B cell (primary cell): ENCODE measurements at regions not wholly inside any gene's neighbourhood (a gene's known extent, or its start where the extent isn't known, plus 50 kb on each side); places are given as distances from the start of the nearest gene placed in this dataset.

ENCODE experiments used
- ATAC-seq: fragments of 200-7000 bp; cut with Tn5 transposase; one replicate; pipeline ENCODE4 v1.10.0; 2021; ENCODE audit warnings: low read depth, mild to moderate bottlenecking, moderate number of reproducible peaks, moderate library complexity
- CTCF ChIA-PET: fragments of 350-600 bp; sonication (Branson Sonifier 250); formaldehyde crosslinking; loops from one replicate; lab custom pipeline; 2021; ENCODE audit warnings: antibody characterized with exemption, inconsistent platforms; lab: Charles Lee
- POLR2A ChIA-PET: fragments of 350-600 bp; sonication (Branson Sonifier 250); formaldehyde crosslinking; loops from one replicate; lab custom pipeline; 2021; ENCODE audit warnings: antibody characterized with exemption; lab: Charles Lee
- DNase-seq: peaks from one replicate; pipeline ENCODE4 v3.0.0; 2013
- H2AFZ ChIP-seq: 2 replicates; pipeline ENCODE4 v1.6.1; 2012; ENCODE audit warnings: mild to moderate bottlenecking, low read depth, low read length; ENCODE audit not compliant: insufficient read depth, poor library complexity, severe bottlenecking
- H3K27ac ChIP-seq, 2 donors: 1 replicate in 1 of 2; 2 replicates in 1 of 2; pipeline ENCODE4 v1.5.1; 2012 to 2013; ENCODE audit warnings: low read length in 2 of 2, mild to moderate bottlenecking in 2 of 2, moderate library complexity in 1 of 2
- H3K27me3 ChIP-seq, 4 experiments: fragments of 200-600 bp in 1 of 4; sonication (generic) in 1 of 4; replicated peaks in 1 of 4; 1 replicate in 2 of 4; 2 replicates in 2 of 4; pipeline versions ENCODE4 v1.6.1 to v1.7.0; 2013 to 2016; ENCODE audit warnings: low read length in 3 of 4, mild to moderate bottlenecking in 2 of 4, mixed read lengths in 1 of 4, moderate library complexity in 1 of 4; ENCODE audit not compliant: insufficient read depth in 4 of 4, control insufficient read depth in 3 of 4; ENCODE audit errors: control extremely low read depth in 1 of 4
- H3K36me3 ChIP-seq, 2 experiments: replicated peaks in 1 of 2; 1 replicate in 1 of 2; 2 replicates in 1 of 2; pipeline versions ENCODE4 v1.6.1 to v1.7.1; 2013; ENCODE audit warnings: low read length in 1 of 2; ENCODE audit not compliant: insufficient read depth in 2 of 2, control insufficient read depth in 1 of 2; ENCODE audit errors: control extremely low read depth in 1 of 2, extremely low read depth in 1 of 2
- H3K4me1 ChIP-seq, 2 donors: fragments of 200-600 bp in 1 of 2; sonication (generic) in 1 of 2; 1 replicate in 1 of 2; 2 replicates in 1 of 2; pipeline versions ENCODE4 v1.5.1 to v1.6.1; 2013 to 2017; ENCODE audit warnings: low read length in 2 of 2; ENCODE audit not compliant: control insufficient read depth in 2 of 2, insufficient read depth in 2 of 2
- H3K4me2 ChIP-seq: replicated peaks from 2 replicates; pipeline ENCODE3; 2012; ENCODE audit warnings: mild to moderate bottlenecking, low read depth, low read length; ENCODE audit not compliant: poor library complexity, severe bottlenecking
- H3K4me3 ChIP-seq, 5 experiments: fragments of 200-600 bp in 1 of 5; sonication (generic) in 1 of 5; 1 replicate in 3 of 5; 2 replicates in 2 of 5; pipeline versions ENCODE4 v1.5.1 to v1.7.0; 2011 to 2016; ENCODE audit warnings: low read length in 4 of 5, mild to moderate bottlenecking in 4 of 5, low read depth in 2 of 5, control low read depth in 1 of 5, moderate library complexity in 1 of 5; ENCODE audit not compliant: insufficient read depth in 1 of 5; ENCODE audit errors: control extremely low read depth in 1 of 5, extremely low read depth in 1 of 5
- H3K79me2 ChIP-seq: fragments of 200-600 bp; sonication (generic); one replicate; pipeline ENCODE4 v1.6.0; 2016; ENCODE audit warnings: low read length; ENCODE audit not compliant: control insufficient read depth, insufficient read depth
- H3K9ac ChIP-seq: fragments of 200-600 bp; sonication (generic); 2 replicates; pipeline ENCODE4 v1.6.1; 2017; ENCODE audit warnings: mild to moderate bottlenecking, low read length, moderate library complexity
- H3K9me3 ChIP-seq, 3 donors: one replicate each; pipeline versions ENCODE4 v1.6.1 to v1.7.1; 2013; ENCODE audit warnings: low read length in 2 of 3; ENCODE audit not compliant: control insufficient read depth in 2 of 3, insufficient read depth in 1 of 3; ENCODE audit errors: control extremely low read depth in 1 of 3
- H4K20me1 ChIP-seq: 2 replicates; pipeline ENCODE4 v1.6.0; 2012; ENCODE audit warnings: mild to moderate bottlenecking, low read length; ENCODE audit not compliant: insufficient read depth, control insufficient read depth, poor library complexity, severe bottlenecking
- H3K27ac Mint-ChIP-seq: one replicate; pipeline ENCODE4 v1.8.0; 2021; ENCODE audit warnings: mixed read lengths
- H3K27me3 Mint-ChIP-seq: one replicate; pipeline ENCODE4 v1.8.0; 2021; ENCODE audit warnings: mixed read lengths
- H3K4me1 Mint-ChIP-seq: one replicate; pipeline ENCODE4 v1.8.0; 2021; ENCODE audit warnings: mixed read lengths
- H3K4me3 Mint-ChIP-seq: one replicate; pipeline ENCODE4 v1.8.0; 2021; ENCODE audit warnings: mixed read lengths
- H3K9me3 Mint-ChIP-seq: one replicate; pipeline ENCODE4 v1.8.0; 2022; ENCODE audit warnings: mixed read lengths; ENCODE audit not compliant: insufficient read depth
- CTCF ChIP-seq: fragments of 200-600 bp; IDR thresholded peaks from one replicate; pipeline ENCODE4 v1.8.0; 2022; ENCODE audit warnings: antibody characterized with exemption, mild to moderate bottlenecking
- EZH2 ChIP-seq: IDR thresholded peaks from 2 replicates; pipeline ENCODE4 v1.6.1; 2012; ENCODE audit warnings: borderline replicate concordance, low read depth, mild to moderate bottlenecking, moderate library complexity, low read length; ENCODE audit not compliant: insufficient read depth, poor library complexity, severe bottlenecking
- WGBS: methylation state at CpG from one replicate; pipeline ENCODE4 v1.1.5; 2013; ENCODE audit warnings: missing lambda C conversion rate; ENCODE audit not compliant: insufficient coverage; 5-methylcytosine and 5-hydroxymethylcytosine counted together
- intact Hi-C: fragments of 100-400 bp; cut with micrococcal nuclease; formaldehyde crosslinking; loops from one replicate; pipeline ENCODE4 v1.10.0; 2022

DNA sequence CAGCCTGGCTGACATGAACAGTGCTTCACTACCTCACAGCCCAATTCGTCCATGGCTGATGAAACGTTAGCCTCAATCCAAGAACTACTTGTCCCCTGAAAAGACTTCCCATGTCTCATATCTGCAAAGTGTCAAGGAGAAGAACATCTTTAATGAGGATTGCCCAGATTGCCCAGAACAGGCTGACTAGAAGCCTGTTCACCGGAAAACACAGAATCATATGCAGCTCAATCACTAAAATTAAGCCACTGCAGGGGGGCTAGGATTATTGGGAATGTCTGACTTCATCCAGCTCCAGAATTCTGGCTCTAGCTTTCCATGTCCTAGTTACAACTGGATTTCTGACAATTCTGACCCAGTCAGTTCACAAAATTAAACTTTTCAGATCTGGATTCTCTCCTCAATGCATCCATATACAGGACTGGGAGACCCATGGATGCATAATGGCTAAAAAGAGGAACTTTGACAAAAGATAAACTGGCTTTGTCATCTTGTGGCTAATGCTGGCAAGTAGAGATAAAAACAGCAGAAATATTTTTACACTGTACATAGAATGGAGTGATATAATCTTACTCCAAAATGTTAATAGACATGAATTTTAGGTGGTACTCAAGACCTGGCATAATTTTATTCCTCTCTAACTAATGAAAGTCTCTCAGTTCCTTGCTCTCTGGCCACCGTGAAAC, 467.0 kb upstream of the POT1 start:
- Mint-ChIP-seq H3K27ac (no peak overlapping the region), H3K4me3 (no peak overlapping the region), H3K9me3 (no peaks in the 10 kb centered on the region), H3K4me1 (no peaks in the 10 kb centered on the region), H3K27me3 (no peaks in the 10 kb centered on the region)
- TF ChIP-seq EZH2 (no peak), CTCF (no peak)
- Histone ChIP-seq H3K4me1 (no peaks in the 10 kb centered on the region), H3K27ac (no peak overlapping the region), H3K27me3 (no peaks in the 10 kb centered on the region), H3K9me3 (no peaks in the 10 kb centered on the region), H3K79me2 (no peaks in the 10 kb centered on the region), H2AFZ (no peak overlapping the region), H3K36me3 (no peaks in the 10 kb centered on the region), H4K20me1 (no peaks in the 10 kb centered on the region), H3K9ac (no peak overlapping the region), H3K4me2 (no peak overlapping the region), H3K4me3 (no peak overlapping the region)
- intact Hi-C loops: no loop called here
- 14% methylated on average over 2 of the region's 4 CpGs for WGBS
- ChIA-PET POLR2A (no interaction called here), CTCF (no interaction called here)
- DNase-seq (no peak), ATAC-seq (no peak)

DNA sequence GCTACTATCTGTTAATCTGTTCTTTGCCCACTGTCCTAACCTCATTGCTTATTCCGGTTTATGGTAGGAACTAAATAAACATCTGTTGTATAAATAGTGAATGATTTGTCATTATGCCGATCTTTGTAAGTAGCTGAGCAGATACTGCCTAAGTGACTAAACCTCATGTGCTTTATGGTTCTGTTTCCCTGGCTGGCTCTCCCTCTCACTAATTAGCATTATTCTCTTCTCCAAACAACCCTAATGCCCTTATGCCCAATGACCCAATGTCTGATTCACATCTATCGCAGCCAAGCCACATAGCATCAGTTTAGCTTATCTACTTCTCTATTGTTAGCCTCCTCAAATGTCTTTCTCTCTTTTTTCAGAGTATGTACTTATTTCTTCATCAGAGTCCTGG, 462.3 kb upstream of the POT1 start:
- Histone ChIP-seq H2AFZ (no peak overlapping the region), H3K9ac (no peak overlapping the region), H3K9me3 (no peaks in the 10 kb centered on the region), H3K79me2 (no peaks in the 10 kb centered on the region), H3K27ac (no peak overlapping the region), H3K27me3 (no peaks in the 10 kb centered on the region), H3K4me2 (no peak overlapping the region), H3K36me3 (no peaks in the 10 kb centered on the region), H3K4me3 (no peak overlapping the region), H3K4me1 (no peaks in the 10 kb centered on the region), H4K20me1 (no peaks in the 10 kb centered on the region)
- TF ChIP-seq EZH2: no peak
- no peak for TF ChIP-seq CTCF
- ATAC-seq (no peak), DNase-seq (no peak)
- CTCF ChIA-PET: no interaction called here
- 100% methylated on average over 1 of the region's 3 CpGs for WGBS
- intact Hi-C loops: no loop called here
- H3K27ac Mint-ChIP-seq: no peak overlapping the region
- POLR2A ChIA-PET: no interaction called here
- H3K9me3 Mint-ChIP-seq: peaks cover 2% of the 10 kb centered on the region
- no peaks in the 10 kb centered on the region for H3K4me1 Mint-ChIP-seq
- no peak overlapping the region for H3K4me3 Mint-ChIP-seq
- no peaks in the 10 kb centered on the region for H3K27me3 Mint-ChIP-seq
